HG02884 (cell line): ENCODE measurements at regions not wholly inside any gene's neighbourhood (a gene's known extent, or its start where the extent isn't known, plus 50 kb on each side); places are given as distances from the start of the nearest gene placed in this dataset.
A peak's percentile ranks its signal among the peaks of the same experiment; 100 is the strongest.
"Not testable (repeated sequence)": the region's sequence is repeated elsewhere in the genome, so short reads cannot be mapped to it uniquely, and the experiment has no call there.

ENCODE experiments used
- ATAC-seq: cut with Tn5 transposase; IDR thresholded peaks from one replicate; pipeline ENCODE4 v1.9.1; 2021; ENCODE audit warnings: mild to moderate bottlenecking, moderate library complexity; ENCODE audit not compliant: unreplicated experiment

DNA sequence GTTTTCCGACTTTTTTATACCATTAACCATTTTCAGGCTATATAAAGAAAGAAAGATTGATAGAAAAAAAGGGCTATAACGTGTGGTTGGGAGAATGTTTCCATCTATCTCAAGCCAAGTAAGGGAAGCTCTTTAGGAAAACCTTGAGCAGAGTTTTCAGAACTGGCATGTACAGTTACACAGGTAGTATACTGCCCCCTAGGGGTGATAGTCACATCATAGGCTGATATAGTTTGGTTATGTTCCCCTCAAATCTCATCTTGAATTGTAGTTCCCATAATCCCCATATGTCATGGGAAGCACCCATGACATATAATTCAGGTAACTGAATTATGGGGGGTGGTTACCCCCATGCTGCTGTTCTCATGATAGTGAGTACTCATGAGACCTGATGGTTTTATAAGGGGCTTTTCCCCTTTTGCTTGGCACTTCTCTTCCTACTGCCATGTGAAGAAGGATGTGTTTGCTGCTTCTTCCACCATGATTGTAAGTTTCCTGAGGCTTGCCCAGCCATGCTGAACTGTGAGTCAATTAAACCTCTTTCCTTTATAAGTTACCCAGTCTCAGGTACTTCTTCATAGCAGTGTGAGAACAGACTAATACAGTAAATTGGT is 186.8 kb downstream of the TMA16 start:
- peak; percentile 88 for ATAC-seq

DNA sequence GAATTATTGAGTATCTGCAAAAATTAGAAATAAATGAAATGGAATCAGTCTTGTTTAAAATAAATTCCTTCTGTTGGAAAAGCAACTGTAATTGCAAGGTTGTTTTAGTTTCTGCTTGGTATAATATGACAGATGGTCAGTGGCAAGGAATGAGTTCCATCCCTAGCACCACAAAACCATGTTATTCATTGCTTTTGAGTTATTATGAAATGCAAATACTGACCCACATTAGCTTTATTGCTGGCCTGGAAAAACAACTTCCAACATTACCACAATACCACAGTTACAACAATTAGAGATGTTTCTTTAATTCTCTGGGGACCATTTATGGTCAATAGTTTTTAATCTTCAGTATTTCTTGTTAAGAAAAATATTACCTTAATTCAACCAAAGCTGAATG is 194.4 kb downstream of the TMA16 start:
- no peak for ATAC-seq

DNA sequence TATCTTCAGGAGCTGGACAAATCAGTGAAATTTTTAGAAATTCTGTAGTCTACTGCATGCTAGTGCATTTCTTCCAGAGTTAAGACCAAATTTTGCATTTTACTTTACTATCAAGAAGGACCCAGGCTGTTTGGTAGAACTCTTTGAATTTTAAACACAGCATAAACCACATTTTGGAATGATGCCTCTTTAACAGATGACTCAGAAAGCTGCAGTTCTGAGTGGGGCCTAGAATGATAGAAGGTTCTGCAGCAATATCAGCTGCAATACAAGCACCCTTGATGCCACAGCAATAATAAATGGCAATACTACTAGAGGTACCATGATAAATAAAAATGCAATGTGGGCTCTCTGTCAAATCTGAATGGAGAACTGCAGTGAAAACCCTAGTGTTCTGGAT is 198.7 kb downstream of the TMA16 start:
- no peak for ATAC-seq

DNA sequence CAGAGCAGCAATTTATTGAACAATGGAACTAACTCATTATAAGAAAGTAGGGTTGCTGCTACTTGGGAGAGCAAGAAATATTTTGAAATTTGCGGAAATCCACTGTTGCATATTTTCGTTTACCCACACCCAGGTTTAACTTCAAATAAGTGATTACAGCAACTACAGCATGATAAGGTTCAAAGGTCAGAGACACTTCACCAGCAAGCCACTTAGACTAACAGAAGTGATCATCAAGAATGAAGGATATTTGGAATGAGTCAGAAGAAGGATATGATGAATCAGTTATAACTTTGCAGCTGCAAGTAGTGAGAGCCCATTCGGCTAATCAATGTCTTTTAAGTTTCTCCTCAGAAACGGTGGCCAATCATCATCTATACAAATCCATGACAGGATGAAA is 199.3 kb downstream of the TMA16 start:
- no peak for ATAC-seq

DNA sequence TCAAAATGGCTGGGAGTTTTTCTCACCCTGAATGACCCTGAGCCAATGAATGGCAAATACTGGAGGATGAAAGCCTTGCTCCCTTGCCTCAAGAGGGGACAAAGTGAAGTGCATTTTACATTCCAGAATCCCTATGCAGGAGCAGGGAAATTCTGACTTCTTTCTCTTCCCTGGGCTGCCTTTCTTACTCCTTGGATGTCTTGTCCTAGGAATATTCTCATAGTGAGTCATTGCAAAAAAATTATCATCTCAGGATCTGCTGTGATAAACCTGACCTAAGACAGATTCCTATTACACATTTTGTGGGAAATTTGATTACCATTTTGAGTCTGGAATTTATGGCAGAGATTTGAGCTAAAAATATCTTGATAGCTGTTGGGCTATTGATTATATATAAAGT is 199.9 kb downstream of the TMA16 start:
- ATAC-seq = no peak

DNA sequence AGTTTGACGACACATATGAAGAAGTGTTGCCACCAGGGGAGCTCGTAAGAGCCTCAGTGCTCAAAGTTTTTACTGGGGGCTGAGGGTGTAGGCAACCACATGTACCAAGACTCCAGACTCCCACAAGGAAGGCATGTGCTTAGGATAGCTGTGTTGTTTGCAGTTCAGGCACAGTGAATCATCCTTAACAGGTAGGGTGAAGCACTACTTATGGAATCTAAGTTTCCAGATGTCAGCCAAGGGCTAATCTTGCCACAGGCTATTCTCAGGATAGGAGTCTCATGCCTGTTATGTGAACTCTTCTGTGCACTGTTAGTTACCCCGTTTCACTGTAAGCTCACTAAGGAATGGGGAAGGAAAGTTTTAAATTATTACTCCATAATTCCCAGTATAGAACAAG is 202.6 kb downstream of the TMA16 start:
- no peak for ATAC-seq

DNA sequence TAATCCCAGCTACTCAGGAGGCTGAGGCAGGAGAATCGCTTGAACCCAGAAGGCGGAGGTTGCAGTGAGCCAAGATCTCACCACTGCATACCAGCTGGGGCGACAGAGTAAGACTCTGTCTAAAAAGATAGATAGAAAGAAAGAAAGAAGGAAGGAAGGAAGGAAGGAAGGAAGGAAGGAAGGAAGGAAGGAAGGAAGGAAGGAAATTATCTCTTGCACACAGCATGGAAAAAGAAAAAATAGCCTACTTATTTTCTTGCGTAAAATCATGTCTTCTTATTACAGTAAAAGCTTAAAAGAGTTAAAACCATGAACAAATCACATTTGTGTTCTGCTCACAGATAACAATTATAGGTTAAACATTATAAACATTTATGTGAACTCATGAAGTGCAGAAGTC is 205.9 kb downstream of the TMA16 start:
- ATAC-seq = not testable (repeated sequence)

DNA sequence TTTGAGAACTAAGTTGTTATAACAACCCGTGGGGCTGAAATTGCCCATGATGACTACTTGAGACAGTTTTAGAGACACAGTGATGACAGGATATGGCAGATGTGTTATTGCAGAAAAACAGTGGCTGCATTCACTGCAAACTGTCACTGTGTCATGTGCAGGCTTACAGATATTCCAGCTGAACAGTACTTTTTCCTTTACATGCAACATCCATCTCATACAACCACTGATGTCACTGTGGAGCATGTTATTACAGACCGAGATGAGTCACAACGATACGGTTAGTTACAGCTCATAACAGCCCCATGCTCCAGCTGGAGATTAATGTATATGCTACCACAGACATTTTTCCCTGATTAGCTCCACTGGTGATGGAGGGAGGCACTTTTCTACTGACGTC is 207.4 kb downstream of the TMA16 start:
- ATAC-seq = peak; percentile 96

DNA sequence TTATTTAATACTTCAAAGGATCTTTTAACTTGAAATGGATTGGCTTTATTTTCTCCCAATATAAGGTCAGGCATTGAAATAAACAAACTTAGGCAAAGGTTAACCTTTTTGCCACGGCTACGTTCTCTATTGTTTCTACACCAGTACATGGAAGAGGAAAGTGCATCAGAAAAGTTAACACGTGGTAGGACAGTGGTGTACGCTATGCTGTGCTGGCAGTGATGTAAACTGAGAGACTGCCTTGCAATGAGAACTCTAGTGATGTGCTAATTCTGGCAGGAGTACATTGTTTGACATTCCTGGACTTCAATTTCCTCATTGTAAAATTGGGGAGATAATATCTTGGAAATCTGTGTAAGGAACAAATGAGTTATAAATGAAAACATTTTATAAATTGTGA is 208.2 kb downstream of the TMA16 start:
- no peak for ATAC-seq

DNA sequence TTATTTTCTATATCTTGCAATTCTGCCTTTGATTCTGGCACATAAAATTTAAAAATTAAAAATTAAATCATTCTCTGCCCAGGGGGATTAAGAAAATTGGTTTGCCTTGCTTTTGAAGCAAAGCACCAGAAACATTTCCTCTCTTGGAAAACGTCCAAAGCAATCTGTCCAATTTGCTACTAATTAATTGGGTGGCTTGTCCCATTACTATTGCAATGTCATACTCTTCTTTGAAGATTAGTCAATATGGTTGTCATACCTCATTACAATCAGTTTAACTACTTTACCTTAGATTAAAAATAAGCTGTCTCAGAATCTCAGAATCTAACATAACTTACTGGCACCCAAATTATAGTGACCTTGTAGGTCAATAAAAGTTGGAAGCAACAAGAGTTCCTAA is 208.8 kb downstream of the TMA16 start:
- ATAC-seq = no peak

DNA sequence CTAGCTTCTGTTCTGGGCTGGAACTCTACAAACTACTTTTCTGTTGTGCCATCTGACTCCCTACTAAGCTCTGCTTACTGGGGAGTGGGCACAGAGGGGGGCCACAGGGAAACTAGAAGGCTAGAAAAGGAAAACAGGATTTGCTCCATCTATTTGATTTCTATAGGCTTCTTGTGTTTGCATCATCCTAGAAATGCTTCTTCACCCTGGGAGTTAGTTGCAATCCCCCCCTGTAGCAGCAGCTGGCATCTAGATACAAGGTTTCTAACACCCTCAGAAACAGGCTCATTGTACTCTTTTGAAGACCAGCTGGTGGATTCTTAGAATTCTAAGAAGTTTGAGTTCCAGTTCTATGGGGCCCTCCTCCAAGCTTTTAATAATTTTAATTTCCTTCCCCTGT is 213.4 kb downstream of the TMA16 start:
- no peak for ATAC-seq

DNA sequence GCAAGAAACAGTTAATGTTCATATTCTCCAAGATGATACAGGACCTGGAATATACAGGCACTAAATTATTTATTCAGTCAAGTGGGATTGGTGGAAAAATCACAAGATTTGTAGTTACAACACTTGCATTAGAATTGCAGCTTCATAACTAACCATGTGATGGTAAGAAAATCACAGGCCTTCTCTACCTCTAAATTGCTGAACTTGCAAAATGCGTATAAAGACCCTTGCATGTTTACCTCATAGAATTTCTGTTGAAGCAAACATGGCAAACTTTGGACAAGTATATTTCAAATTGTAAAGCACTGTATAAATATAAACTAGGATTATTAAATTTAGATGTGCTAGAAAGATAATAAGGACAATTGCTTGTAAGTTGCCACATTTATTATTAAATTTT is 215.1 kb downstream of the TMA16 start:
- ATAC-seq = no peak

DNA sequence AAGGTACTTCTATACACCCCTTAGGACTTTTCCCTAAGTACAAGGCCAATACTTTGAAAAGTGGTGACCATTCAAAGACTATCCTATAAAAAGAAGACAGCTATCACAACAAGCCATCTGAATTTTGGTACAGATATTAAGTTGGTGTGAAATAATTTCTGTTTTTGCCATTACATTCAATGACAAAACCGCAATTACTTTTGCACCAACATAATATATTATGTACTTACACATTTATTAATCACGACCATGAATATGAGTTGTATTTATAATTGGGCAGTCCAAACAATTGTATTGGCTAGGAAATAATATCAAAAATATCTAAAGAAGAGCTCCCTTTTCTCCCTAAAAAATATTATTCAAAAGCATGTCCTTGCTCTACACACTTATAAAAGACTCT is 215.7 kb downstream of the TMA16 start:
- ATAC-seq = no peak

DNA sequence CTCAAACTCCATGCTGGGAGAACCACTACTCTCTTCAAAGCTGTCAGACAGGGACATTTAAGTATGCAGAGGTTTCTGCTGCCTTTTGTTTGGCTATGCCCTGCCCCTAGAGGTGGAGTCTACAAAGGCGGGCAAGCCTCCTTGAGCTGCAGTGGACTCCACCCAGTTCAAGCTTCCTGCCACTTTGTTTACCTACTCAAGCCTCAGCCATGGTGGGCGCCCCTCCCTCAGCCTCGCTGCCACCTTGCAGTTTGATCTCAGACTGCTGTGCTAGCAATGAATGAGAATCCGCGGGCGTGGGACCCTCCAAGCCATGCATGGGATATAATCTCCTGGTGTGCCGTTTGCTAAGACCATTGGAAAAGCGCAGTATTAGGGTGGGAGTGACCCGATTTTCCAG is 230.0 kb downstream of the TMA16 start:
- ATAC-seq = not testable (repeated sequence)

DNA sequence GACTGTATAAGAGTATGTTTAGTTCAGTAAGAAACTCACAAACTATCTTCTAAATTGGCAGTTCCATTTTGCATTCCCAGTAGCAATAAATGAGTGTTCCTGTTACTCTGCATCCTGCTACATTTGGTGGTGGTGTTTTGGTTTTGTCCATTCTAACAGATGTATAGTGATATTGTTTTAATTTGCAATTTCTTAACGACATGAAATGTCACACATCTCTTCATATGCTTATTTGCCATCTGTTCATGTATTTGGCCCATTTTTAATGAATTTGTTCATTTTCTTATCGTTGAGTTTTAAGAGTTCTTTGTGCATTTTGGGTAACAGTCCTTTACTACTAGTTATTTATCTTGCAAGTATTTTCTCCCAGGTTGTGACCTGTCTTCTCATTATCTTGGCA is 232.2 kb downstream of the TMA16 start:
- no peak for ATAC-seq

DNA sequence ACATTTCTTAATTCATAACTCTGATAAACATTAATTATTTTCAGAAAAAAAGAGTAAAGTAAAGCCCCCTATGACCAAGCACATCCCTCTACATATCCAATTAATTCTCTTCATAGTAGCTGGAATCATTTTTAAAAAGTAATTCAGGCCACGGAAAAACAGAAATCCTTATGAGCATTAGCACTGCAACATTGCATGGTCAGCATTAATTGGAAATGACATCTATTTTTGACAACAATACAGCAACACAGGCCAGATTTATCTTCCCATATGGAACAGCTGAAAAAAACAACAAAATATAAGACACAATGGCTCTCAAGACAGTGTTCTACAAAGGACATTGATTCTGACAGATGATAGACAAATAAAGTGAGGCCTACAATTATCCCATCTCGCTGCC is 236.6 kb downstream of the TMA16 start:
- ATAC-seq = no peak

DNA sequence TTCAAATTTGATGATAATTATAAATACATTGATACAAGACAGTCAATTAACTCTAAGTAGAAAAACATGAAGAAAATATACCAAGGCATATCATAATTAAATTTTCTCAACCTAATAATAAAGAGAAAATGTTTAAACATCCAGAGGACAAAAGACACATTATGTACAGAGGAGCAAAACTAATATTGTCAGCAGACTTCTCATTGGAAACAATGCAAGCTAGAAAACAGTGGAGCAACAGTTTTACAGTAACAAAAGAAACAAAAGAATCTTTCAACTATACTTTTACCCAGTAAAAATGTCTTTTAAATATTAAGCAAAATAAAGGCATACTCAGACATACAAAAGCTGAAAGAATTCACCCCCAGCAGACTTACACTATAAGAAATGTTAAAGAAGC is 238.0 kb downstream of the TMA16 start:
- no peak for ATAC-seq

DNA sequence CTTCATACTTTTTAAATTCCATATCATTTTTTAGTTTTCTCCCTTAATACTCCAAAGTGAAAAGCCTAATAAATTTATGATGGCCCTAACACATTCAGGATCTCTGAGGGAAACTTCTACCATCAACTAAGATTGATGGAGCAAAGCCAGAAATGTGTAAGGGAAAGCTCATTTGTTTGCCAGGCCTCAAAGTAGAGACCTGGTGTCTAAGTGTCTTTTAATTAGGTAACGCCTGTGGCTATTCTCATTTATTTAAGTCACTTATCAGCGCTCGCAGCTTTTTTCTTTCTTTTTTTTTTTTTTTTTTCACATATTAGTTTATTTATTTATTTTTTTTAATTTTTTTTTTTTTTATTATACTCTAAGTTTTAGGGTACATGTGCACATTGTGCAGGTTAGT is 242.4 kb downstream of the TMA16 start:
- ATAC-seq = no peak

DNA sequence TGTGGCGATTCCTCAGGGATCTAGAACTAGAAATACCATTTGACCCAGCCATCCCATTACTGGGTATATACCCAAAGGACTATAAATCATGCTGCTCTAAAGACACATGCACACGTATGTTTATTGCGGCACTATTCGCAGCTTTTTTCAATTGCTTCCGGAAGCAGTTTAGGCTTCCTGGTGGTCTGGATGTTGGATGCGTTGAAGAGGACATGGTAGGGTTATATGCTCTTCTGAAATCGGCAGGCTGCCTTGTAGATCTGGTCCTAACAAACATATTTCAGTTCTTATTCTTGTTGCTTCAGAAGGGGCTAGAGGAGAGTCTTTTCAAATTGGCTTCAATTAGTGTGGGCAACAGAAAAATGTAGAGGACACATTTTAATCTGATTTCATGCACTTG is 243.4 kb downstream of the TMA16 start:
- ATAC-seq = not testable (repeated sequence)

DNA sequence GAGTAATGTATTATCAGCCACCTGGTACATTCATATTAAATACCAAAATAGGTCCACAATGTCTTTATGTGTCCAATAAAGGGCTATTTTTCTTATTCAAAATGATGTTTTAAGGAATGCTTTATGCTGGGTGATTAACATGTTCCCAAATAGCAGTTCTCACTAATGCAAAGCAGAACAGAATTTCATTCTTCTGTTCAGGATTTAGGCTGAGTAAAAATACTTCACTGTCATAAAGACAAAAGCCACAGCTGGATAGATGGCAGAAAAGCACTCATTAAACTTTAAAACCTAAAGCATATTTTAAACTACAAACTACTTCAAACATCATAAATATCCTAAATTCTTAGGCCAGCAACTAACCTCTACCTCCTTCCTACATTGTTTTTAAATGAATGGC is 244.0 kb downstream of the TMA16 start:
- no peak for ATAC-seq

DNA sequence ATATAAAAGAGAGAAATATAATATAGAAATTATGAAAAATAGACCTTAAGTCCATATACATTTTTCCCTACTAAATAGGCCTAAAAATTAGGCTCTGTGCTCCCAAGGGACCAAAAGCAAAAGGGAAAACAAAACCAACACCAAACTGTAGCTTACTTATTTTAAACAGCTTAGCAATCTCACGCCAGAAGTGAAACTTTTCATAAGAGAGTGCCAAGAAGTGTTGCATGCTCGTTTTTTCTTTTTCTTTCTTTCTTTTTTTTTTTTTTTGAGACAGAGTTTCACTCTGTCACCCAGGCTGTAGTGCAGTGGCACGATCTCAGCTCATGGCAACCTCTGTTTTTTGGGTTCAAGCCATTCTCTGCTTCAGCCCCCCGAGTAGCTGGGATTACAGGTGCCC is 250.4 kb downstream of the TMA16 start:
- peak; percentile 90 for ATAC-seq

DNA sequence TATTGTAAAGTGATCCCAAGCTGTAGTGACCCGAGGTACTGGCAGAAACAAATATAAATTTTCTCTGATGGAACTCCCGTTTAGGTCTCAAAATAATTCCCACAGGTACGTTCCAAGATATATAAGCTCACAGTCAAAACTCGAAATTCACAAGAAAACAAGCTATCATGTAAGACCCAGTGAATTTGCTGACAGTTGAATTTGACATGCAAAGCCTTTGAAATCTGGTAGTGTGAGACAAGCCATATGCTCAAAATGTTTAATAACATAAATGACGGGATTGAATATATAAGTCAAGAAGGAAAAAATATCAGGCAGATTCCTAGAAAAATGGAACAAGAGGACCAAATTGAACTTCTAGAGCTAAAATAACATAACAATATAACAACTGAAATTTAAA is 252.8 kb downstream of the TMA16 start:
- ATAC-seq = no peak

DNA sequence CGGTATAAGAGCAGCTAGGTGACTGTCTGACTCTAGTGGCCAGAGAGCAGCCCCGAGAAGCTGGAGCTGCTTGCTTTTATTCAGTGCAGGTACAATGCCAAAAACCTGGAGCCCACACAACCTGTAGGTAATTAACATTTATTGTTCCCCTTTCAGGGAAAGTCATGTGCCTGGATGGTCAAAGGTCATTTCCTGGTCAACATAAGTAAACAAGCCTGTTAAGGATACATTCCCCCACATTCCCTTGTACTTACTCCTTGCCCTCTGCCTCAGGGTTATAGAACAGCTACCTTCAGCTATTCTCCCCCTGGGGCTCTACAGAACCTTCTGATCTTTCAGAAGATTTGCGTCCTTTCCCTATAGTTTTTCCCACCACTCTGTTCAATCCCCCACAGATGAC is 253.4 kb downstream of the TMA16 start:
- no peak for ATAC-seq

DNA sequence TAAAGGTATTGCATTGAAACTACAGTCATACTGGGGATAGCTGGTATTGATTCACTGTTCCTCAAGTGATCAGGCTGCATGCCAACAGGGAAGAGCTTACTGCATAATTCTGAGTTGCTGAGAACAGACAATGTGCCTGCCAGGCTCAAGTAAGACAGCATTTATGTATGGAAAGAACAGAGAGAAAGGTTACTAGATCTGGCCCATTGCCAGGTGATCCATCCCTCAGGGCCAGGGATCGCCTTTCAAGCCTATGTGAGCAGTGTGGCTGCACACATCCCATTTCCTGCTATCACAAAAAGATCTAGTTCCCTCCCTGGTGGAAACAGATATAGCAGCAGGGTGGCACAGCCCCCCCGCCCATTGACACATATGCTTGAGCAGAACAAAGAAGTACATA is 254.0 kb downstream of the TMA16 start:
- no peak for ATAC-seq
